Lower lobe of right lung (tissue), 2 donors: ENCODE measurements at regions not wholly inside any gene's neighbourhood (a gene's known extent, or its start where the extent isn't known, plus 50 kb on each side); places are given as distances from the start of the nearest gene placed in this dataset.

Experiments used
- ATAC-seq, 2 donors: fragments of 200-7000 bp; cut with Tn5 transposase; one replicate each; pipeline ENCODE4 v1.9.1; 2020 to 2022; ENCODE audit warnings: mild to moderate bottlenecking in 2 of 2, moderate library complexity in 2 of 2
- DNase-seq: peaks from one replicate; pipeline ENCODE4 v3.0.0-alpha.2; 2020
- H3K27ac ChIP-seq: fragments of 200-600 bp; one replicate; pipeline ENCODE4 v1.8.0; 2022
- H3K27me3 ChIP-seq: fragments of 200-600 bp; one replicate; pipeline ENCODE4 v1.8.0; 2022; ENCODE audit warnings: low read depth
- H3K36me3 ChIP-seq: fragments of 200-600 bp; one replicate; pipeline ENCODE4 v1.8.0; 2022; ENCODE audit warnings: mild to moderate bottlenecking
- H3K4me1 ChIP-seq: fragments of 200-600 bp; one replicate; pipeline ENCODE4 v1.8.0; 2022
- H3K4me3 ChIP-seq: fragments of 200-600 bp; one replicate; pipeline ENCODE4 v1.8.0; 2022; ENCODE audit warnings: mild to moderate bottlenecking
- H3K9me3 ChIP-seq: fragments of 200-600 bp; one replicate; pipeline ENCODE4 v1.8.0; 2022
- CTCF ChIP-seq: fragments of 200-600 bp; IDR thresholded peaks from one replicate; pipeline ENCODE4 v1.8.0; 2022; ENCODE audit warnings: antibody characterized with exemption, mild to moderate bottlenecking
- intact Hi-C: fragments of 100-400 bp; cut with DNase I; formaldehyde crosslinking; loops from one replicate; pipeline ENCODE4 v1.11.0; 2022
- donor health status: DM: no; HTN: yes; CAD: no; lungs with severe emphysema.

GRCh38 chr2:144580521-144581161, 60.7 kb upstream of the ZEB2 start:
- no peak for TF ChIP-seq CTCF
- Histone ChIP-seq H3K27me3 (no peaks in the 10 kb centered on the region), H3K4me3 (no peak overlapping the region), H3K4me1 (peaks cover 7% of the 10 kb centered on the region), H3K9me3 (no peaks in the 10 kb centered on the region), H3K27ac (no peak overlapping the region), H3K36me3 (no peaks in the 10 kb centered on the region)
- DNase-seq (no peak), ATAC-seq (no peak)
- intact Hi-C loops: no loop called here

- Histone ChIP-seq H3K36me3 (no peaks in the 10 kb centered on the region), H3K9me3 (no peaks in the 10 kb centered on the region), H3K27me3 (no peaks in the 10 kb centered on the region), H3K4me3 (no peak overlapping the region), H3K4me1 (peaks cover 7% of the 10 kb centered on the region), H3K27ac (no peak overlapping the region)
- no peak for TF ChIP-seq CTCF
- no peak for ATAC-seq
- intact Hi-C loops: no loop called here
- DNase-seq: no peak
Observed at GRCh38 chr2:144579556-144579955, 59.6 kb upstream of the ZEB2 start.

- intact Hi-C loops: no loop called here
- Histone ChIP-seq H3K27me3 (no peaks in the 10 kb centered on the region), H3K4me1 (peaks cover 7% of the 10 kb centered on the region), H3K9me3 (no peaks in the 10 kb centered on the region), H3K4me3 (no peak overlapping the region), H3K36me3 (no peaks in the 10 kb centered on the region), H3K27ac (no peak overlapping the region)
- TF ChIP-seq CTCF: no peak
- ATAC-seq (no peak), DNase-seq (no peak)
Observed at GRCh38 chr2:144578099-144578498, 58.2 kb upstream of the ZEB2 start.

GRCh38 chr2:144572977-144573376, 53.1 kb upstream of the ZEB2 start:
- no peaks in the 10 kb centered on the region for H3K27me3 ChIP-seq
- intact Hi-C loops: no loop called here
- no peaks in the 10 kb centered on the region for H3K9me3 ChIP-seq
- no peaks in the 10 kb centered on the region for H3K36me3 ChIP-seq
- DNase-seq (no peak), ATAC-seq (no peak)
- no peak for TF ChIP-seq CTCF
- H3K4me1 ChIP-seq: no peaks in the 10 kb centered on the region
- no peak overlapping the region for H3K27ac ChIP-seq
- no peak overlapping the region for H3K4me3 ChIP-seq

- Histone ChIP-seq H3K27ac (no peak overlapping the region), H3K36me3 (no peaks in the 10 kb centered on the region), H3K4me1 (no peaks in the 10 kb centered on the region), H3K4me3 (no peak overlapping the region), H3K9me3 (no peaks in the 10 kb centered on the region), H3K27me3 (no peaks in the 10 kb centered on the region)
- no peak for TF ChIP-seq CTCF
- no peak for ATAC-seq
- intact Hi-C loops: no loop called here
- no peak for DNase-seq
Observed at GRCh38 chr2:144571770-144572169, 51.9 kb upstream of the ZEB2 start.
